Choroid plexus epithelial cell (primary cell): ENCODE measurements at regions not wholly inside any gene's neighbourhood (a gene's known extent, or its start where the extent isn't known, plus 50 kb on each side); places are given as distances from the start of the nearest gene placed in this dataset.

Experiments used
- DNase-seq: peaks from one replicate; pipeline ENCODE4 v3.0.0-alpha.2; 2010; ENCODE audit warnings: low read depth
- H3K4me3 ChIP-seq: 2 replicates; pipeline ENCODE4 v1.5.1; 2011; ENCODE audit warnings: low read depth, mild to moderate bottlenecking, control low read depth, low read length, moderate library complexity
- TF ChIP-seq, protein P1 (sequence below): conservative IDR thresholded peaks from 2 replicates; pipeline ENCODE4 v1.5.1; 2011; ENCODE audit warnings: low read depth, mild to moderate bottlenecking, control low read depth, inconsistent platforms, low read length, moderate library complexity

DNA sequence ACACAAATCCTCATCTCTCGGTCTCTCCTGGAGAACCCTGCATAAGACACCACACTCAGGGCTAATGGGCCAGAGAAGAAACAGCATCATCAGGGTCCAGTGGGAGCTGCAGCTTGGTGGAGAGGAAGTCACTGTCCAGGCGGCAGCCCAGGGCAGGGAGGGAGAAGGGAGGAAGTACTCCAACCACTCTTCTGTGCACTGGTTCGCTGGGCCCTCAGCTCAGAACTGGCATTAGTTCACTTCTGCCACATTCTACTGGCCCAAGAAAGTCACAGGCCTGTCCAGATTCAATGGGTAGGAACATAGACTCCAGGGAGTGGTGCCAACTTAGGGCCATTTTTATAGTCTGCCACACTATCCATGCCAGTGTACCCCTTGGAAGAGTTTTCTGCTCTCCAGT is 169.0 kb downstream of the ABHD5 start:
- DNase-seq: no peak
- TF ChIP-seq, protein P1, sequence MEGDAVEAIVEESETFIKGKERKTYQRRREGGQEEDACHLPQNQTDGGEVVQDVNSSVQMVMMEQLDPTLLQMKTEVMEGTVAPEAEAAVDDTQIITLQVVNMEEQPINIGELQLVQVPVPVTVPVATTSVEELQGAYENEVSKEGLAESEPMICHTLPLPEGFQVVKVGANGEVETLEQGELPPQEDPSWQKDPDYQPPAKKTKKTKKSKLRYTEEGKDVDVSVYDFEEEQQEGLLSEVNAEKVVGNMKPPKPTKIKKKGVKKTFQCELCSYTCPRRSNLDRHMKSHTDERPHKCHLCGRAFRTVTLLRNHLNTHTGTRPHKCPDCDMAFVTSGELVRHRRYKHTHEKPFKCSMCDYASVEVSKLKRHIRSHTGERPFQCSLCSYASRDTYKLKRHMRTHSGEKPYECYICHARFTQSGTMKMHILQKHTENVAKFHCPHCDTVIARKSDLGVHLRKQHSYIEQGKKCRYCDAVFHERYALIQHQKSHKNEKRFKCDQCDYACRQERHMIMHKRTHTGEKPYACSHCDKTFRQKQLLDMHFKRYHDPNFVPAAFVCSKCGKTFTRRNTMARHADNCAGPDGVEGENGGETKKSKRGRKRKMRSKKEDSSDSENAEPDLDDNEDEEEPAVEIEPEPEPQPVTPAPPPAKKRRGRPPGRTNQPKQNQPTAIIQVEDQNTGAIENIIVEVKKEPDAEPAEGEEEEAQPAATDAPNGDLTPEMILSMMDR: no peak
- no peak overlapping the region for H3K4me3 ChIP-seq

DNA sequence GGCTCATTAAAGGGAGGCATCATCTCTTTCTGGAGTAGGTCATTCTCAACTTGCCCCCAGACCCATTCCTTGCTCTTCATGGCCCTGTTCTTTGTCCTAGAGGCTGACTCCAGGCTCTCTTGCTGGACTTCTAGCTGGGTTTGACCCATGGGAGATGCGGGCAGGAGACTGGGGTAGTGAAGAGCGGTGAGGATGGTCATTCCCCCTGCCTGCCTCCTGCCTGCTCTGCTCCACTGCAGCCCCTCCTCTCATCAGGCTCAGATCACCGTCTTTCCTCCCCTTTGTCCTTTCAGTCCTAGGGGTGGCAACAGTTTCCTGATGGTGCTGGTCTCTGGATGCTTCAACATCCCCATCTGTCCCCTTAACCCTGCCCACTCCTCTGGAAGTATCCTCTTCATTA is 170.9 kb downstream of the ABHD5 start:
- TF ChIP-seq, protein P1: no peak
- H3K4me3 ChIP-seq: no peak overlapping the region
- DNase-seq: no peak

DNA sequence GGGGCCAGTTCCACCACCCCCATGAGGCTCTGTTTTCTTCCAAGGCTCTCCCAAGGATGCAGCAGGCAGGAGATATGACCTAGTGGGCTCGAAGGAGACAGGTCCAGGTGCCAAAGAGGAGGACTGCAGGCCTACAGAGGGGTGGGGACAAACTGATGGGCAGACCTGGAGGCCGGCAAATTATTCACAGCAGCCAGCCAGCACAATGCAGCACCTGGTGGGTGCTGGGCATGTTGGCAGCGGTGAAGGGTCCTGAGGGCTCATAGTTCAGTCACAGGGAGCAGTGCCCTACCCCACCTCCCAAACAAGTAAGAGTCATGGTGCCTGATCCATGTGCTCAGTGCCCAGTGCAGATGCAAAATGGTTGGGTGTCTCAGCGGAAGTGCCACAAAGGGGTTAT is 171.7 kb downstream of the ABHD5 start:
- H3K4me3 ChIP-seq: no peak overlapping the region
- no peak for DNase-seq
- TF ChIP-seq, protein P1: no peak

DNA sequence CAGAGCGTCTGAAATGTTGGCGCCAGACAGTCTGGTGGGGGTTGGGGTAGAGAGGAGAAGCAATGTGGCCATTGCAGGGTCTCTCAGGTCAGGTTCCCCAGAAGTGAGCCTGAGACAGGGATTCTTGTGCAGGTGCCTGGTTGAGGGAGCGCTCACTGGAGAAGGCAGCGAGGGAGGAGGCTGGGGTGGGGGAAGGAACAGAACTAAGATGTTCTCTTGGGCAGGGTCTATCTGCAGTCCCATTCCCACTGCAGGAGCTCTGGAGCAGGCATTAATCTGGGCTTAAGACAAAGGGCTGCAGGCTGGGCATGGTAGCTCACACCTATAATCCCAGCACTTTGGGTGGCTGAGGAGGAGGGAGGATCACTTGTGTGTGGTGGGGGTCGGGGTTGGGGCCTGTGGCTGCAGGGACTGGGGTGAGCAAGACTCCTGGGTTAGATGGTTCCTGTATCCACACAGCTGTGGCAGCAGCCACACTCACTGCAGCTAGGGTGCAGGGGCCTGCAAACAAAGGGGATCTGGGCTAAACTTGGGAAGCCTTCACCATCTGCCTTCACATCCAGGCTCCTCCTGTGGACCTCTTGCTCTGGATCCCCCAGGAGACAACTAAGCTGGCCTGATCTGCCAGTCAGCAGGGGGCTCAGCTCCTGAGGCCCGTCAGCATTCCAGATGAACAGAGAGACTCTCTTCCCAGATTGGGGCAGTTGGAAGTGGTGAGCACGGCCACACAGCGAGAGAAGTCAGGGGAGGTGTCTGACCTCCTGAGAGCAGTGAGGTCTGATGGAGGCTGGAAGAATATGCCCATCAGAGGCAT is 172.5 kb downstream of the ABHD5 start:
- H3K4me3 ChIP-seq: no peak overlapping the region
- TF ChIP-seq, protein P1: no peak
- DNase-seq: no peak

DNA sequence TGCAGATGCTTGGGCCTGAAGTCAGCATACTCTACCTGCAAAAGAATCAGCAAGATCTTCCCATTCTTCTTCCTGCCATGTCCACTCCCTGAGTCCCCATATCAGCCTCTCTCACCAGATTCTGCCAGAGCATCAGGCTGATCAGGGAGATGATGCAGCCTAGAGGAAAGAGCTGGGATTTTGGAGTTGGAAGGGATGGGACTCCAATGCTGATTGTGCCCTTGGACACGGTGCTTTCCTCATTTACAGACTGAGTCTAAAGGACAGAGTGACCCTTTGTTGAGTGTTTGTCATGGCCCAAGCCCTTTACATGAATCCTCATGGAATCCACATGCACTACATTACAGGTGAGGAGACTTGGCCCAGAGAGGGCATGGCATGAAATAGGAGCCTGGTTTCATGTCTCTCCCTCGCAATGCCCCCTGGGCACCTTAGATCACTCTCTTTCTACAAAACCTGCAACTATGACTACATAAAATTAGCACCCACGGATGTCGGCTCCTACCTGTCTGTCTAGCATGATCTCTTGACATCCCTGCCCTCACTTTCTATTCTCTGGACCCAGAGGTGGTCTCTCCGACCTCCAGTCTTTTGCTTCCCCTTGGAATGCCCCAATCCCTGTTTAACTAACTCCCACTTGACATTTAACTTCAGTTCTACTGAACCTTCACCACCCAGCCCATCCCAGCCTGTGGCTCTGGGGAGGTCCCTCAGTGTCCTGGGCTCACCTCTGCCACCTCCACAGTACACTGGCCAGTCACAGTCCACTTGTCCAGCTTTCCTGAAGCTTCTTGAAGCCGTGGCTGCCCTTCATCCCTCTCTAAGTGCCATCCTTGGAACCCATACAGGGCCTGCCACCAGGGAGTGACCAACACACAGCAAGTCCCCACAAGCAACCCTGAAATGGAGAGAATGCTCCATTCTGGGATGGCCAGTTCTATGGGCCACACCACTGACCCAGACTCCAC is 173.5 kb downstream of the ABHD5 start:
- no peak for DNase-seq
- TF ChIP-seq, protein P1: no peak
- no peak overlapping the region for H3K4me3 ChIP-seq

DNA sequence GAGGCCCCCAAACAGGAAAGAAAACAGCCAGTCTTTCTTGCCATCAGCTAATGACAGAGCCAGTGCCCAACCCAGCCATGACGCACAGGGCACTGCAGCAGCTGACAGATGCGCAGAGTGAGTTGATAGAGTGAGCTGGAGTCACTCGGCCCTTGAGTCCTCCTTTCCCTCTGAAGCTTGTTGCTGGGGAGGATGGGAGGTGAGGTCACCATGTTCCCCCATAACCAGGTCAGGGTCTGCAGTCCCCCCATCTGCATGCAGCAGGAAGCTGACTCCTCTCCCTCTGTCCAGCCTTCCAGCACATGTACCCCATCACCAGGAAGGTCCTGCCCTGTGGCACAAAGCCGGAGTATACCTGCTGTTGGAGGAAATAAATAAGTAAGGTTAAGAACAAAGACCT is 174.6 kb downstream of the ABHD5 start:
- DNase-seq: no peak
- TF ChIP-seq, protein P1: no peak
- no peak overlapping the region for H3K4me3 ChIP-seq
